Gastrocnemius medialis (tissue), 4 donors: ENCODE measurements at regions not wholly inside any gene's neighbourhood (a gene's known extent, or its start where the extent isn't known, plus 50 kb on each side); places are given as distances from the start of the nearest gene placed in this dataset.

ENCODE experiments used
- ATAC-seq, 2 donors: fragments of 150-250 bp; one replicate each; pipeline ENCODE4 v1.9.1; 2016
- DNase-seq, 2 donors: peaks; one replicate each; pipeline ENCODE4 v3.0.0-alpha.2; 2019
- H3K27ac ChIP-seq, 4 donors: fragments of 200-600 bp; sonication (generic); 1 replicate in 1 of 4; 2 replicates in 3 of 4; pipeline ENCODE4 v1.5.1; 2016 to 2018; ENCODE audit warnings: mild to moderate bottlenecking in 2 of 4, moderate library complexity in 1 of 4
- H3K27me3 ChIP-seq, 3 donors: fragments of 200-600 bp; sonication (generic) in 2 of 3; 1 replicate in 1 of 3; 2 replicates in 2 of 3; pipeline versions ENCODE4 v1.5.1 to v1.6.0; 2016 to 2019; ENCODE audit warnings: mild to moderate bottlenecking in 1 of 3, moderate library complexity in 1 of 3
- H3K36me3 ChIP-seq, 2 donors: fragments of 200-600 bp; sonication (generic) in 1 of 2; one replicate each; pipeline ENCODE4 v1.5.1; 2017 to 2018
- H3K4me1 ChIP-seq, 2 donors: fragments of 200-600 bp; sonication (generic) in 1 of 2; one replicate each; pipeline ENCODE4 v1.5.1; 2016 to 2017; ENCODE audit warnings: mild to moderate bottlenecking in 2 of 2
- H3K4me3 ChIP-seq, 4 donors: fragments of 200-600 bp; sonication (generic) in 3 of 4; 1 replicate in 1 of 4; 2 replicates in 3 of 4; pipeline ENCODE4 v1.5.1; 2016 to 2019; ENCODE audit warnings: mild to moderate bottlenecking in 2 of 4
- H3K9me3 ChIP-seq, 3 donors: fragments of 200-600 bp; sonication (generic) in 2 of 3; 1 replicate in 1 of 3; 2 replicates in 2 of 3; pipeline ENCODE4 v1.5.1; 2016 to 2019
- POLR2A ChIP-seq, 2 donors: fragments of 450-650 bp; IDR thresholded peaks; one replicate each; pipeline ENCODE4 v1.6.1; 2017; ENCODE audit warnings: antibody characterized with exemption in 2 of 2, mild to moderate bottlenecking in 2 of 2, moderate library complexity in 2 of 2
- in situ Hi-C, 4 donors: fragments of 200-750 bp; cut with MboI; loops; one replicate each; pipeline versions ENCODE4 v1.15.0 to v1.8.0; 2017; ENCODE audit warnings: low sequenced_read_pairs in 4 of 4
- intact Hi-C: fragments of 100-400 bp; cut with DNase I; formaldehyde crosslinking; loops from one replicate; pipeline ENCODE4 v1.15.1; 2023; ENCODE audit warnings: low total_unique reads
- TF ChIP-seq, protein P1 (sequence below), 5 experiments: fragments of 450-650 bp in 3 of 5; fragments of 200-600 bp in 2 of 5; sonication (generic) in 2 of 5; IDR thresholded peaks in 4 of 5; conservative IDR thresholded peaks in 1 of 5; 1 replicate in 4 of 5; 2 replicates in 1 of 5; pipeline ENCODE4 v1.5.1; 2016 to 2019; ENCODE audit warnings: antibody characterized with exemption in 5 of 5, mild to moderate bottlenecking in 3 of 5, moderate library complexity in 3 of 5

DNA sequence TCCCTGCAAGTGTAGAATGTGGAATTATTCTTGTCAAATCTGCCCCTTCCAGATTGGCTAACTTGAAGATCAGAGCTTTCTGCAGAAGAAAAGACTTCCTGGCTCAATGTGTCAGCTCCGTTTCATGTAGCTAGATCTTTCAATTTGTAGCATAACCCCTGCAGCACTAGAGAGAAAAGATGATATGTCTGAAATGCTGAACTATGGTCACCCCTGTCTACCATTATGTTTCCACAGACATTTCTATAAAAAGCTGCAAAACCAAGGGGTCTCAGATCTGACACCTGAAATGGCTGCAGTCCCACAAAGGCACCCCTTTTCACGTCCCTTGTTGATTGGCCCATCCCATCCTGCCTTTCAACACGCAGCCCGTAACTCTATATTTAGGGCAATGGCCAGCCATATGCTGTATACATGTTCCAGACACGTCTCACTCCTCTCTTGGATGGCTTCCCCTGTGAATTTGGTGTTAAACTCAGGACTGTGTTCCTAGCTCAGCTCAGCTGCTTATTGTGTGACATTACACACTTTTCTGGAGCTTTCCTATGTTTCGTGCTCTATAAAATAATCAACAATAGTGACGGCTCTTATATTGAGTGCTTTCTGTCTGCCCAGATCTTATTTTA, 648.6 kb upstream of the CELF2 start:
- in situ Hi-C loops (no loop called here), intact Hi-C loops (no loop called here)
- Histone ChIP-seq H3K4me3 (no peak overlapping the region), H3K36me3 (no peaks in the 10 kb centered on the region), H3K4me1 (no peaks in the 10 kb centered on the region), H3K27ac (no peak overlapping the region), H3K27me3 (no peaks in the 10 kb centered on the region), H3K9me3 (no peaks in the 10 kb centered on the region)
- ATAC-seq = no peak
- DNase-seq = no peak
- TF ChIP-seq, protein P1, sequence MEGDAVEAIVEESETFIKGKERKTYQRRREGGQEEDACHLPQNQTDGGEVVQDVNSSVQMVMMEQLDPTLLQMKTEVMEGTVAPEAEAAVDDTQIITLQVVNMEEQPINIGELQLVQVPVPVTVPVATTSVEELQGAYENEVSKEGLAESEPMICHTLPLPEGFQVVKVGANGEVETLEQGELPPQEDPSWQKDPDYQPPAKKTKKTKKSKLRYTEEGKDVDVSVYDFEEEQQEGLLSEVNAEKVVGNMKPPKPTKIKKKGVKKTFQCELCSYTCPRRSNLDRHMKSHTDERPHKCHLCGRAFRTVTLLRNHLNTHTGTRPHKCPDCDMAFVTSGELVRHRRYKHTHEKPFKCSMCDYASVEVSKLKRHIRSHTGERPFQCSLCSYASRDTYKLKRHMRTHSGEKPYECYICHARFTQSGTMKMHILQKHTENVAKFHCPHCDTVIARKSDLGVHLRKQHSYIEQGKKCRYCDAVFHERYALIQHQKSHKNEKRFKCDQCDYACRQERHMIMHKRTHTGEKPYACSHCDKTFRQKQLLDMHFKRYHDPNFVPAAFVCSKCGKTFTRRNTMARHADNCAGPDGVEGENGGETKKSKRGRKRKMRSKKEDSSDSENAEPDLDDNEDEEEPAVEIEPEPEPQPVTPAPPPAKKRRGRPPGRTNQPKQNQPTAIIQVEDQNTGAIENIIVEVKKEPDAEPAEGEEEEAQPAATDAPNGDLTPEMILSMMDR (IDR thresholded peaks at IDR 0.05 in 4 of 5, conservative IDR thresholded peaks at IDR 0.05 in 1 of 5) = no peak
- TF ChIP-seq POLR2A (IDR thresholded peaks at IDR 0.05) = no peak

DNA sequence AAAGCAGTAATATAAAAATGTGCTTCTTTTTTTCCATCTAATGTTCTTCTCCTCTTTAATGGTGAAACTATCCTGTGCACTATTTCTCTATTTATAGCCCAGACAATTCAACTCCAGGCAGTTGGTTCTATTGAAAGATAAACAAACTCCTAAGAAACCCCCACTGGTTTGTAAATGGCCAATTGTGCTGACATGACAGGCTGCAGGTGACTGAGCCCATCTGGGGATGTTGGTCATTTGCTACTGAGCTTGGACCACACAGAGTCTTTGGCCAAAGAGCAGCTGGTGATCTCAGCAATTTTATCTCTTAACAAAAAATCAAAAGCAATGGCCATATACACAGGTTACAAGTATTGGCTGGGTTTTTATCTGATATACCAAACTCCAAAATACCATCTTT, 631.8 kb upstream of the CELF2 start:
- Histone ChIP-seq H3K4me1 (no peaks in the 10 kb centered on the region), H3K36me3 (no peaks in the 10 kb centered on the region), H3K9me3 (no peaks in the 10 kb centered on the region), H3K27ac (no peak overlapping the region), H3K27me3 (no peaks in the 10 kb centered on the region), H3K4me3 (no peak overlapping the region)
- no peak for DNase-seq
- no peak for TF ChIP-seq POLR2A (IDR thresholded peaks at IDR 0.05)
- TF ChIP-seq, protein P1 (IDR thresholded peaks at IDR 0.05 in 4 of 5, conservative IDR thresholded peaks at IDR 0.05 in 1 of 5) = no peak
- ATAC-seq = no peak
- in situ Hi-C loops (no loop called here), intact Hi-C loops (no loop called here)

DNA sequence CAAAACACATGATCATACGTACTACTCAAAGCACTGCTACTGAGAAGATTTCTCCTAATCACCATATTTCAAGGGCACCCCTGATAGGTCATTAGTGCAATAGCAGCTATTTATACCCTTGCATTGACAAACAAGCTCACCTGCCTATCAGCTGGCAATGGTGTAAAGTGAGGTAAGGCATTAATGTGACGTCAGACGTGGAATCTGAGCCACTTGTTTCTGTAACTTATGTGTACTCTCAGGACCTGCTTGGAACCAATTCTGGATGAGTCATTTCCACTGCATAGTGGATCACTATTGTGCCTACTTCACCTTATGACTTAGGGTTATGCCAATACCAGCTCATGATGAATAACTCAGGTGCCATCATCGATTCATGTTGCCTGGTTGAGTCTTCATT, 628.5 kb upstream of the CELF2 start:
- H3K4me3 ChIP-seq = no peak overlapping the region
- H3K9me3 ChIP-seq = no peaks in the 10 kb centered on the region
- intact Hi-C loops (no loop called here), in situ Hi-C loops (no loop called here)
- DNase-seq (no peak), ATAC-seq (no peak)
- no peaks in the 10 kb centered on the region for H3K36me3 ChIP-seq
- H3K4me1 ChIP-seq = no peaks in the 10 kb centered on the region
- H3K27ac ChIP-seq = no peak overlapping the region
- TF ChIP-seq, protein P1 (IDR thresholded peaks at IDR 0.05 in 4 of 5, conservative IDR thresholded peaks at IDR 0.05 in 1 of 5) = no peak
- no peak for TF ChIP-seq POLR2A (IDR thresholded peaks at IDR 0.05)
- no peaks in the 10 kb centered on the region for H3K27me3 ChIP-seq

DNA sequence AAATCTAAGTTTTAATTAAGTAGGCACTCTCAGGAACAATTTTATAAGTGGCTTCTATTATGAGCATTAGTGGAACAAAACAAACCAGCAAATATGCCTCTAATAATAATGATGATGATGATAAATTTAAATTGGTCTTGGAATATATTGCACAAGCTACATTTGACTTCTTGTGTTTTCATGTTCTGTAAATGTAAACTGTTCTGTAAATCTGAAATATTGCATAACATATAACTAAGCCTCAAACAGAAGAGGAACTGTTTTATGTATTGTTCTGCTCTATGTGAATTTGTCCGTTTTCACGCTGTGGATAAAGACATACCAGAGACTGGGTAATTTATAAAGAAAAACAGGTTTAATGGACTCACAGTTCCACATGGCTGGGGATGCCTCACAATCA, 625.2 kb upstream of the CELF2 start:
- in situ Hi-C loops = no loop called here
- Histone ChIP-seq H3K27ac (no peak overlapping the region), H3K9me3 (no peaks in the 10 kb centered on the region), H3K27me3 (no peaks in the 10 kb centered on the region), H3K4me1 (no peaks in the 10 kb centered on the region), H3K4me3 (no peak overlapping the region), H3K36me3 (no peaks in the 10 kb centered on the region)
- TF ChIP-seq, protein P1 (IDR thresholded peaks at IDR 0.05 in 4 of 5, conservative IDR thresholded peaks at IDR 0.05 in 1 of 5) = no peak
- TF ChIP-seq POLR2A (IDR thresholded peaks at IDR 0.05) = no peak
- DNase-seq = no peak
- intact Hi-C loops = no loop called here
- ATAC-seq = no peak
